HEK293 (cell line): ENCODE measurements at regions not wholly inside any gene's neighbourhood (a gene's known extent, or its start where the extent isn't known, plus 50 kb on each side); places are given as distances from the start of the nearest gene placed in this dataset.

Experiments used
- CTCF ChIP-seq: fragments of 450-650 bp; formaldehyde crosslinking; IDR thresholded peaks from 2 replicates; pipeline ENCODE4 v1.5.1; 2016; ENCODE audit warnings: missing biosample characterization, missing genetic modification characterization
- KLF10 ChIP-seq: fragments of 450-650 bp; IDR thresholded peaks from 2 replicates; pipeline ENCODE4 v1.5.1; 2018; ENCODE audit warnings: missing biosample characterization, mild to moderate bottlenecking, missing genetic modification characterization
- ZNF16 ChIP-seq: fragments of 450-650 bp; formaldehyde crosslinking; IDR thresholded peaks from 2 replicates; pipeline ENCODE4 v1.5.1; 2016; ENCODE audit warnings: low read depth, missing biosample characterization, missing genetic modification characterization

GRCh38 chr4:62449538-62449937, 1249.4 kb downstream of the ADGRL3 start:
- TF ChIP-seq CTCF (tag by site-specific recombination) (no peak), KLF10 (tag by site-specific recombination) (no peak), ZNF16 (tag by site-specific recombination) (no peak)
